ENCODE measurements at regions not wholly inside any gene's neighbourhood (a gene's known extent, or its start where the extent isn't known, plus 50 kb on each side); places are given as distances from the start of the nearest gene placed in this dataset.

GRCh38 chr7:17651341-17651740 is 289.0 kb downstream of the SNX13 start:
- 28 to 100% (median 70%) methylated on average over 1 to 2 of the region's 2 CpGs; no CpG with 5 or more reads in 2 of the 10 experiments for WGBS, 10 experiments
- H3K4me3 ChIP-seq: no peak overlapping the region
- H3K27ac ChIP-seq: no peak overlapping the region
- H3K4me1 ChIP-seq (replicated peaks in 1 of 2): no peaks in the 10 kb centered on the region
- in situ Hi-C loops (cut with MboI; ENCODE audit: low pct_unique_long_range_greater_than_20kb in 2 of 9, low sequenced_read_pairs in 9 of 9, unreplicated experiment in 9 of 9): loop anchor here in 1 of 9 experiments (10.0 to 25.0 kb wide), 2 partner anchors 347 to 664 kb away; no protein-coding TSS in a partner anchor
- no peak for ATAC-seq (replicated peaks in 6 of 8)

- Histone ChIP-seq H3K4me3 (no peak overlapping the region), H3K4me1 (replicated peaks in 1 of 2) (no peaks in the 10 kb centered on the region), H3K27ac (no peak overlapping the region)
- WGBS, 10 experiments: 6 to 87% (median 66%) methylated on average over 1 to 4 of the region's 4 CpGs
- in situ Hi-C loops (cut with MboI; ENCODE audit: low pct_unique_long_range_greater_than_20kb in 2 of 9, low sequenced_read_pairs in 9 of 9, unreplicated experiment in 9 of 9): loop anchor here in 1 of 9 experiments (10.0 to 25.0 kb wide), 2 partner anchors 347 to 665 kb away; no protein-coding TSS in a partner anchor
- peak in 3 of 8 experiments; percentile 34 to 87 (median 85) for ATAC-seq (replicated peaks in 6 of 8)
Observed at GRCh38 chr7:17651863-17652385, 288.4 kb downstream of the SNX13 start.

GRCh38 chr7:17654940-17655339 is 285.4 kb downstream of the SNX13 start:
- in situ Hi-C loops (cut with MboI; ENCODE audit: low pct_unique_long_range_greater_than_20kb in 2 of 9, low sequenced_read_pairs in 9 of 9, unreplicated experiment in 9 of 9): loop anchor here in 1 of 9 experiments (10.0 to 25.0 kb wide), 2 partner anchors 350 to 668 kb away; no protein-coding TSS in a partner anchor
- ATAC-seq (replicated peaks in 6 of 8): peak in 2 of 8 experiments; percentile 47 to 50
- WGBS, 10 experiments: 18 to 75% (median 57%) methylated on average over 1 to 2 of the region's 2 CpGs; no CpG with 5 or more reads in 2 of the 10 experiments
- Histone ChIP-seq H3K4me1 (replicated peaks in 1 of 2) (no peaks in the 10 kb centered on the region), H3K27ac (no peak overlapping the region), H3K4me3 (no peak overlapping the region)

GRCh38 chr7:17659126-17659525 is 281.2 kb downstream of the SNX13 start:
- in situ Hi-C loops (cut with MboI; ENCODE audit: low pct_unique_long_range_greater_than_20kb in 2 of 9, low sequenced_read_pairs in 9 of 9, unreplicated experiment in 9 of 9): loop anchor here in 1 of 9 experiments (10.0 to 25.0 kb wide), 2 partner anchors 354 to 672 kb away; no protein-coding TSS in a partner anchor
- Histone ChIP-seq H3K4me1 (replicated peaks in 1 of 2) (no peaks in the 10 kb centered on the region), H3K4me3 (no peak overlapping the region), H3K27ac (no peak overlapping the region)
- no peak for ATAC-seq (replicated peaks in 6 of 8)
- WGBS, 10 experiments: 60 to 100% (median 94%) methylated on average over 1 to 3 of the region's 3 CpGs; no CpG with 5 or more reads in 3 of the 10 experiments

GRCh38 chr7:17660116-17660515 is 280.2 kb downstream of the SNX13 start:
- Histone ChIP-seq H3K4me1 (replicated peaks in 1 of 2) (no peaks in the 10 kb centered on the region), H3K27ac (no peak overlapping the region), H3K4me3 (no peak overlapping the region)
- 57 to 100% (median 81%) methylated on average over 1 of the region's 1 CpG; no CpG with 5 or more reads in 4 of the 10 experiments for WGBS, 10 experiments
- in situ Hi-C loops (cut with MboI; ENCODE audit: low pct_unique_long_range_greater_than_20kb in 2 of 9, low sequenced_read_pairs in 9 of 9, unreplicated experiment in 9 of 9): loop anchor here in 1 of 9 experiments (25.0 kb wide), 1 partner anchor 673 kb away; no protein-coding TSS in a partner anchor
- no peak for ATAC-seq (replicated peaks in 6 of 8)

- Histone ChIP-seq H3K27ac (no peak overlapping the region), H3K4me3 (no peak overlapping the region), H3K4me1 (replicated peaks in 1 of 2) (no peaks in the 10 kb centered on the region)
- in situ Hi-C loops (cut with MboI; ENCODE audit: low pct_unique_long_range_greater_than_20kb in 2 of 9, low sequenced_read_pairs in 9 of 9, unreplicated experiment in 9 of 9): loop anchor here in 1 of 9 experiments (25.0 kb wide), 1 partner anchor 675 kb away; no protein-coding TSS in a partner anchor
- 14 to 71% (median 48%) methylated on average over 1 to 2 of the region's 3 CpGs; no CpG with 5 or more reads in 4 of the 10 experiments for WGBS, 10 experiments
- peak in 2 of 8 experiments; percentile 11 to 86 for ATAC-seq (replicated peaks in 6 of 8)
Observed at GRCh38 chr7:17661982-17662585, 278.2 kb downstream of the SNX13 start.

- Histone ChIP-seq H3K27ac (no peak overlapping the region), H3K4me1 (replicated peaks in 1 of 2) (no peaks in the 10 kb centered on the region), H3K4me3 (no peak overlapping the region)
- in situ Hi-C loops (cut with MboI; ENCODE audit: low pct_unique_long_range_greater_than_20kb in 2 of 9, low sequenced_read_pairs in 9 of 9, unreplicated experiment in 9 of 9): loop anchor here in 1 of 9 experiments (25.0 kb wide), 1 partner anchor 676 kb away; no protein-coding TSS in a partner anchor
- ATAC-seq (replicated peaks in 6 of 8): peak in 3 of 8 experiments; percentile 50 to 91 (median 90)
- 0 to 100% (median 47%) methylated on average over 1 to 3 of the region's 3 CpGs; no CpG with 5 or more reads in 2 of the 10 experiments for WGBS, 10 experiments
Observed at GRCh38 chr7:17663061-17663675, 277.1 kb downstream of the SNX13 start.

GRCh38 chr7:17665029-17665428 is 275.3 kb downstream of the SNX13 start:
- ATAC-seq (replicated peaks in 6 of 8): no peak
- WGBS, 10 experiments: 94 to 100% methylated on average over 1 to 13 of the region's 16 CpGs; no CpG with 5 or more reads in 8 of the 10 experiments
- Histone ChIP-seq H3K4me3 (no peak overlapping the region), H3K27ac (no peak overlapping the region), H3K4me1 (replicated peaks in 1 of 2) (no peaks in the 10 kb centered on the region)
- in situ Hi-C loops (cut with MboI; ENCODE audit: low pct_unique_long_range_greater_than_20kb in 2 of 9, low sequenced_read_pairs in 9 of 9, unreplicated experiment in 9 of 9): loop anchor here in 1 of 9 experiments (25.0 kb wide), 1 partner anchor 678 kb away; no protein-coding TSS in a partner anchor

GRCh38 chr7:17668122-17668521 is 272.2 kb downstream of the SNX13 start:
- no peaks in the 10 kb centered on the region for H3K4me1 ChIP-seq (replicated peaks in 1 of 2)
- H3K27ac ChIP-seq: no peak overlapping the region
- H3K4me3 ChIP-seq: no peak overlapping the region
- in situ Hi-C loops (cut with MboI; ENCODE audit: low pct_unique_long_range_greater_than_20kb in 2 of 9, low sequenced_read_pairs in 9 of 9, unreplicated experiment in 9 of 9): loop anchor here in 1 of 9 experiments (25.0 kb wide), 1 partner anchor 681 kb away; no protein-coding TSS in a partner anchor
- no peak for ATAC-seq (replicated peaks in 6 of 8)

GRCh38 chr7:17669204-17669603 is 271.1 kb downstream of the SNX13 start:
- 64 to 100% (median 85%) methylated on average over 1 to 4 of the region's 4 CpGs; no CpG with 5 or more reads in 2 of the 10 experiments for WGBS, 10 experiments
- H3K27ac ChIP-seq: no peak overlapping the region
- no peaks in the 10 kb centered on the region for H3K4me1 ChIP-seq (replicated peaks in 1 of 2)
- H3K4me3 ChIP-seq: no peak overlapping the region
- in situ Hi-C loops (cut with MboI; ENCODE audit: low pct_unique_long_range_greater_than_20kb in 2 of 9, low sequenced_read_pairs in 9 of 9, unreplicated experiment in 9 of 9): loop anchor here in 1 of 9 experiments (25.0 kb wide), 1 partner anchor 682 kb away; no protein-coding TSS in a partner anchor
- no peak for ATAC-seq (replicated peaks in 6 of 8)

GRCh38 chr7:17671956-17672355 is 268.3 kb downstream of the SNX13 start:
- Histone ChIP-seq H3K27ac (no peak overlapping the region), H3K4me3 (no peak overlapping the region), H3K4me1 (replicated peaks in 1 of 2) (no peaks in the 10 kb centered on the region)
- in situ Hi-C loops (cut with MboI; ENCODE audit: low pct_unique_long_range_greater_than_20kb in 2 of 9, low sequenced_read_pairs in 9 of 9, unreplicated experiment in 9 of 9): loop anchor here in 1 of 9 experiments (25.0 kb wide), 1 partner anchor 685 kb away; no protein-coding TSS in a partner anchor
- WGBS, 10 experiments: 51 to 100% (median 68%) methylated on average over 1 to 2 of the region's 2 CpGs; no CpG with 5 or more reads in 3 of the 10 experiments
- ATAC-seq (replicated peaks in 6 of 8): no peak

GRCh38 chr7:17672783-17673182 is 267.5 kb downstream of the SNX13 start:
- peak in 1 of 8 experiments; percentile 56 for ATAC-seq (replicated peaks in 6 of 8)
- Histone ChIP-seq H3K27ac (no peak overlapping the region), H3K4me3 (no peak overlapping the region), H3K4me1 (replicated peaks in 1 of 2) (no peaks in the 10 kb centered on the region)
- 29 to 94% (median 85%) methylated on average over 1 to 4 of the region's 4 CpGs; no CpG with 5 or more reads in 4 of the 10 experiments for WGBS, 10 experiments
- in situ Hi-C loops (cut with MboI; ENCODE audit: low pct_unique_long_range_greater_than_20kb in 2 of 9, low sequenced_read_pairs in 9 of 9, unreplicated experiment in 9 of 9): loop anchor here in 1 of 9 experiments (25.0 kb wide), 1 partner anchor 685 kb away; no protein-coding TSS in a partner anchor
